Epithelial cell of esophagus (primary cell): ENCODE measurements at regions not wholly inside any gene's neighbourhood (a gene's known extent, or its start where the extent isn't known, plus 50 kb on each side); places are given as distances from the start of the nearest gene placed in this dataset.
"Not testable (repeated sequence)": the region's sequence is repeated elsewhere in the genome, so short reads cannot be mapped to it uniquely, and the experiment has no call there.

Experiments
- DNase-seq: peaks from one replicate; pipeline ENCODE4 v3.0.0; 2010; ENCODE audit warnings: low read depth
- H3K4me3 ChIP-seq: 2 replicates; pipeline ENCODE4 v1.5.1; 2011; ENCODE audit warnings: mild to moderate bottlenecking, low read length, control low read depth
- CTCF ChIP-seq: IDR thresholded peaks from 2 replicates; pipeline ENCODE4 v1.5.1; 2011; ENCODE audit warnings: low read depth, mild to moderate bottlenecking, low read length, control low read depth, inconsistent platforms; ENCODE audit not compliant: insufficient read depth; ENCODE audit errors: missing control alignments

DNA sequence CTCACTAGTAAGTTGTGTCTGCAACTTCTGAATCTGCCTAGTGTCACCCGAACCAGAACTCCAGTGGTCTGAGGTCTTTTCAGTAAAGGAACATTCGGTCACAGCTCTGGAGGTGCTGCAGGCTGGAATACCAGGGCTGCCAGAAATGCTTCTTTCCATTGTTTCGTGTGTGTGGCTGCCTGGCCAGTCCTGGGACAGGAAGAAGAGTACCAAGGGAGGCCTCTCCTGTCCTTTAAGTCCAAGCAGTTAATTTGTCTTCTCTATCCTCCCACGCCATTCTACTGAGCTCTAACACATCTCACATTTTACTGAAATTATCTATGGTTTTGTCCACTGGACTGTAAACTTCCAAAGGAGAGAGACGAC, 196.0 kb downstream of the LNPK start:
- no peak overlapping the region for H3K4me3 ChIP-seq
- TF ChIP-seq CTCF = no peak
- DNase-seq = no peak

GRCh38 chr2:175805442-175806124, 196.5 kb downstream of the LNPK start:
- DNase-seq = no peak
- no peak for TF ChIP-seq CTCF
- H3K4me3 ChIP-seq = no peak overlapping the region

GRCh38 chr2:175804122-175804521, 197.9 kb downstream of the LNPK start:
- TF ChIP-seq CTCF = no peak
- no peak for DNase-seq

GRCh38 chr2:175796422-175796821, 205.6 kb downstream of the LNPK start:
- DNase-seq, H3K4me3 ChIP-seq: not testable (repeated sequence)

More at GRCh38 chr2:175804122-175804521, 197.9 kb downstream of the LNPK start:
- H3K4me3 ChIP-seq = no peak overlapping the region

DNA sequence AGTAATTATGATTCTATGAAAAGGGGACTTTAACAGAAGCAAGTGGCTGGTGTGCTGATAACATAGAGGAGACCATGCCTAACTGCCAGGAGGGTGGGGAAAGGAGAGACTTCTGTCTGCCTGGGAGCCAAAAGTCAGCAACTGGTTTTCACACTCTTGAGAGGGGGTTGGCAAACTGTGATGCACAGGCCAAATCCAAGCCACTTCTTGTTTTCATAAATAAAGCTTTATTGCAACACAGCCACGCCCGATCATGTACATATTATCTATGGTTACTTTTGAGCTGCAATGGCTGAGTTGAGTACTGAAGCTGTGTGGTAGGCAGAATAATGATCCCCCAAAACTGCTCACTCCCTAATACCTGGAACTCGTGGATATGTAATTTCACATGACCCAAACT, 208.4 kb downstream of the LNPK start:
- TF ChIP-seq CTCF = no peak
- H3K4me3 ChIP-seq = no peak overlapping the region
- DNase-seq = no peak

DNA sequence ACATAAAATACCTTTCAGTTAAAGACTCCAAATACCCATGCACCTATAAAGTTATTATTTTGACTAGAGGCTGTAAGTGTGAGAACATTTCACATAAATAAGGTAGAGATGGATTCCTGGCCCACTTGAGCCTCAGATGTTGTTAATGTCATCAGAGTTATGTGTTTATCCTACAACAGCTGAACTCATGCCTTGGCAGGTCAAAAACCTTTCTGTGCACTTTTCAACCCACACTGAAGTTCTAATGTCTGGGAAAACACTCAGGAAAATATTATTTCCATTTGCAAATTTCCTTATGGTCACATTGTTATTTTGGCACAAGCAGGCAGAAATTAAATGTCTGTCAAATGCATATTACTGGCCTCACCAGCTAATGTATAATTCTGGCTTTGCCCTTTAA, 209.2 kb downstream of the LNPK start:
- no peak for DNase-seq
- TF ChIP-seq CTCF = no peak
- H3K4me3 ChIP-seq = no peak overlapping the region

- TF ChIP-seq CTCF = no peak
- no peak for DNase-seq
These were observed 209.9 kb downstream of the LNPK start for GRCh38 chr2:175792199-175792598.

More at GRCh38 chr2:175792199-175792598, 209.9 kb downstream of the LNPK start:
- H3K4me3 ChIP-seq = no peak overlapping the region
